ENCODE measurements at regions not wholly inside any gene's neighbourhood (a gene's known extent, or its start where the extent isn't known, plus 50 kb on each side); places are given as distances from the start of the nearest gene placed in this dataset.

GRCh38 chrX:1075741-1076140 is 136.7 kb downstream of the CRLF2 start:
- TF ChIP-seq, protein P1, sequence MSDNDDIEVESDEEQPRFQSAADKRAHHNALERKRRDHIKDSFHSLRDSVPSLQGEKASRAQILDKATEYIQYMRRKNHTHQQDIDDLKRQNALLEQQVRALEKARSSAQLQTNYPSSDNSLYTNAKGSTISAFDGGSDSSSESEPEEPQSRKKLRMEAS (IDR thresholded peaks at IDR 0.05; ENCODE audit: low read depth, low read length) = no peak
- TF ChIP-seq POLR2A (IDR thresholded peaks at IDR 0.05; ENCODE audit: low read depth, low read length) = no peak
- TF ChIP-seq, protein P2, sequence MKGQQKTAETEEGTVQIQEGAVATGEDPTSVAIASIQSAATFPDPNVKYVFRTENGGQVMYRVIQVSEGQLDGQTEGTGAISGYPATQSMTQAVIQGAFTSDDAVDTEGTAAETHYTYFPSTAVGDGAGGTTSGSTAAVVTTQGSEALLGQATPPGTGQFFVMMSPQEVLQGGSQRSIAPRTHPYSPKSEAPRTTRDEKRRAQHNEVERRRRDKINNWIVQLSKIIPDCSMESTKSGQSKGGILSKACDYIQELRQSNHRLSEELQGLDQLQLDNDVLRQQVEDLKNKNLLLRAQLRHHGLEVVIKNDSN (IDR thresholded peaks at IDR 0.05; ENCODE audit: borderline replicate concordance, extremely low read length, insufficient read depth, low read depth, low read length) = no peak
- TF ChIP-seq ZNF24 (IDR thresholded peaks at IDR 0.05) = no peak
- no peak for TF ChIP-seq YY1 (IDR thresholded peaks at IDR 0.05; ENCODE audit: low read depth, low read length)
- TF ChIP-seq REST (IDR thresholded peaks at IDR 0.05; ENCODE audit: low read depth, low read length) = no peak
- no peak for TF ChIP-seq CTCF (IDR thresholded peaks at IDR 0.05 in 2 of 3, conservative IDR thresholded peaks at IDR 0.05 in 1 of 3; ENCODE audit: control insufficient read depth in 2 of 3, extremely low read depth in 1 of 3, insufficient read depth in 1 of 3, low read depth in 3 of 3, low read length in 3 of 3)
- TF ChIP-seq POLR2AphosphoS5 (IDR thresholded peaks at IDR 0.05; ENCODE audit: low read length) = no peak
